Chondrocyte (in vitro differentiated cells): ENCODE measurements at regions not wholly inside any gene's neighbourhood (a gene's known extent, or its start where the extent isn't known, plus 50 kb on each side); places are given as distances from the start of the nearest gene placed in this dataset.

Source experiments
- DNase-seq: peaks from one replicate; pipeline ENCODE4 v3.0.0; 2021; ENCODE audit warnings: mixed read lengths, low spot score
- H3K27ac Mint-ChIP-seq: one replicate; pipeline ENCODE4 v1.8.0; 2021; ENCODE audit warnings: mild to moderate bottlenecking, moderate library complexity, mixed read lengths; ENCODE audit not compliant: unreplicated experiment
- H3K27me3 Mint-ChIP-seq: 2 replicates; pipeline ENCODE4 v1.8.0; 2021; ENCODE audit warnings: low read depth, mixed read lengths
- H3K36me3 Mint-ChIP-seq: 2 replicates; pipeline ENCODE4 v1.8.0; 2021; ENCODE audit warnings: low read depth, mixed read lengths
- H3K4me1 Mint-ChIP-seq: 2 replicates; pipeline ENCODE4 v1.8.0; 2021; ENCODE audit warnings: low read depth, mild to moderate bottlenecking, mixed read lengths
- H3K4me3 Mint-ChIP-seq: one replicate; pipeline ENCODE4 v1.8.0; 2021; ENCODE audit warnings: mild to moderate bottlenecking, moderate library complexity, mixed read lengths; ENCODE audit not compliant: unreplicated experiment
- H3K9me3 Mint-ChIP-seq: 2 replicates; pipeline ENCODE4 v1.8.0; 2021; ENCODE audit warnings: low read depth, mixed read lengths
- TF ChIP-seq, protein P1 (sequence below): fragments of 200-600 bp; sonication (generic); IDR thresholded peaks from 2 replicates; pipeline ENCODE4 v1.5.0; 2021; ENCODE audit warnings: antibody characterized with exemption, mild to moderate bottlenecking, moderate library complexity

GRCh38 chr9:106149956-106150355, 455.6 kb downstream of the TMEM38B start:
- Mint-ChIP-seq H3K9me3 (no peaks in the 10 kb centered on the region), H3K27me3 (no peaks in the 10 kb centered on the region), H3K4me3 (no peak overlapping the region), H3K27ac (no peak overlapping the region), H3K36me3 (no peaks in the 10 kb centered on the region), H3K4me1 (no peaks in the 10 kb centered on the region)
- DNase-seq: no peak
- TF ChIP-seq, protein P1, sequence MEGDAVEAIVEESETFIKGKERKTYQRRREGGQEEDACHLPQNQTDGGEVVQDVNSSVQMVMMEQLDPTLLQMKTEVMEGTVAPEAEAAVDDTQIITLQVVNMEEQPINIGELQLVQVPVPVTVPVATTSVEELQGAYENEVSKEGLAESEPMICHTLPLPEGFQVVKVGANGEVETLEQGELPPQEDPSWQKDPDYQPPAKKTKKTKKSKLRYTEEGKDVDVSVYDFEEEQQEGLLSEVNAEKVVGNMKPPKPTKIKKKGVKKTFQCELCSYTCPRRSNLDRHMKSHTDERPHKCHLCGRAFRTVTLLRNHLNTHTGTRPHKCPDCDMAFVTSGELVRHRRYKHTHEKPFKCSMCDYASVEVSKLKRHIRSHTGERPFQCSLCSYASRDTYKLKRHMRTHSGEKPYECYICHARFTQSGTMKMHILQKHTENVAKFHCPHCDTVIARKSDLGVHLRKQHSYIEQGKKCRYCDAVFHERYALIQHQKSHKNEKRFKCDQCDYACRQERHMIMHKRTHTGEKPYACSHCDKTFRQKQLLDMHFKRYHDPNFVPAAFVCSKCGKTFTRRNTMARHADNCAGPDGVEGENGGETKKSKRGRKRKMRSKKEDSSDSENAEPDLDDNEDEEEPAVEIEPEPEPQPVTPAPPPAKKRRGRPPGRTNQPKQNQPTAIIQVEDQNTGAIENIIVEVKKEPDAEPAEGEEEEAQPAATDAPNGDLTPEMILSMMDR: no peak

DNA sequence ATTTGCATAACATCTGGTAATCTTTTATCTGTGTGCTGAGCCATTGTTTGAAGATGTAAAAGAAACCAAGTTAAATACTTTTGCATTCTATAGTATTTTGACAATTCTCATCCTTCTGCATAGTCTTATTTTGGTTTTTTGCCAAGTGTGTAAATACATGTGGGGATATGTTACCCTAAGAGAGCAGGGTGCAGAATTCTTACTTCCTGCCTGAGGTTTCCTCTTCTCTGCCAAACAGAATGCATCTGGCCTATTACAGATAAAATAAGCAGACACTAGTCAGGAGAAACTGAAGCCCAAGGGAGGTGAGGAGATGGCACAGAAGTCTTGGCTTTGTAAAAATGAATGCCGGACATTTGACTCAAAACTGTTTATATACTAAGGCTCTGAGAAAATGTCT, 462.1 kb downstream of the TMEM38B start:
- no peak for DNase-seq
- Mint-ChIP-seq H3K4me1 (no peaks in the 10 kb centered on the region), H3K27ac (no peak overlapping the region)

GRCh38 chr9:106172265-106172664, 477.9 kb downstream of the TMEM38B start:
- Mint-ChIP-seq H3K9me3 (no peaks in the 10 kb centered on the region), H3K27ac (no peak overlapping the region)

More for the DNA sequence above, 462.1 kb downstream of the TMEM38B start:
- Mint-ChIP-seq H3K4me3 (no peak overlapping the region), H3K27me3 (no peaks in the 10 kb centered on the region), H3K9me3 (no peaks in the 10 kb centered on the region), H3K36me3 (no peaks in the 10 kb centered on the region)
- TF ChIP-seq, protein P1: no peak

GRCh38 chr9:106174346-106174745, 480.0 kb downstream of the TMEM38B start:
- TF ChIP-seq, protein P1: no peak

More at GRCh38 chr9:106172265-106172664, 477.9 kb downstream of the TMEM38B start:
- no peaks in the 10 kb centered on the region for H3K36me3 Mint-ChIP-seq
- no peaks in the 10 kb centered on the region for H3K27me3 Mint-ChIP-seq
- no peak overlapping the region for H3K4me3 Mint-ChIP-seq
- no peaks in the 10 kb centered on the region for H3K4me1 Mint-ChIP-seq
- DNase-seq: no peak
- TF ChIP-seq, protein P1: no peak

GRCh38 chr9:106177216-106177615, 482.9 kb downstream of the TMEM38B start:
- Mint-ChIP-seq H3K4me3 (no peak overlapping the region), H3K4me1 (no peaks in the 10 kb centered on the region), H3K36me3 (no peaks in the 10 kb centered on the region), H3K27me3 (no peaks in the 10 kb centered on the region), H3K9me3 (no peaks in the 10 kb centered on the region), H3K27ac (no peak overlapping the region)
- TF ChIP-seq, protein P1: no peak
- DNase-seq: no peak

More at GRCh38 chr9:106174346-106174745, 480.0 kb downstream of the TMEM38B start:
- Mint-ChIP-seq H3K4me3 (no peak overlapping the region), H3K27ac (no peak overlapping the region), H3K4me1 (no peaks in the 10 kb centered on the region), H3K9me3 (no peaks in the 10 kb centered on the region), H3K27me3 (no peaks in the 10 kb centered on the region), H3K36me3 (no peaks in the 10 kb centered on the region)
- no peak for DNase-seq
